HAP-1 (cell line): ENCODE measurements at regions not wholly inside any gene's neighbourhood (a gene's known extent, or its start where the extent isn't known, plus 50 kb on each side); places are given as distances from the start of the nearest gene placed in this dataset.
"Not testable (repeated sequence)": the region's sequence is repeated elsewhere in the genome, so short reads cannot be mapped to it uniquely, and the experiment has no call there.

Experiments used
- DNase-seq, 2 experiments: peaks; one replicate each; pipeline ENCODE4 v3.0.0-alpha.2; 2016 to 2020; ENCODE audit warnings: low spot score in 2 of 2
- H3K27me3 ChIP-seq: fragments of 250-450 bp; sonication (Bioruptor Pico); 2 replicates; pipeline ENCODE4 v1.5.1; 2020; ENCODE audit warnings: low read depth, mild to moderate bottlenecking, moderate library complexity
- H3K36me3 ChIP-seq: fragments of 250-450 bp; sonication (Bioruptor Pico); replicated peaks from 2 replicates; pipeline ENCODE4 v1.5.1; 2020; ENCODE audit warnings: mild to moderate bottlenecking
- H3K4me1 ChIP-seq: fragments of 250-450 bp; sonication (Bioruptor Pico); 2 replicates; pipeline ENCODE4 v1.5.1; 2020; ENCODE audit warnings: mild to moderate bottlenecking
- H3K4me3 ChIP-seq: fragments of 250-450 bp; sonication (Bioruptor Pico); 2 replicates; pipeline ENCODE4 v1.5.1; 2020; ENCODE audit warnings: mild to moderate bottlenecking, moderate library complexity
- H3K9me3 ChIP-seq: fragments of 250-450 bp; sonication (Bioruptor Pico); 2 replicates; pipeline ENCODE4 v1.5.1; 2020; ENCODE audit warnings: mild to moderate bottlenecking, moderate library complexity
- in situ Hi-C: fragments of 300-500 bp; cut with MboI; formaldehyde crosslinking; loops from 3 replicates; pipeline ENCODE4 v1.14.3; 2020; ENCODE audit warnings: low sequenced_read_pairs, inconsistent platforms, mixed read lengths

DNA sequence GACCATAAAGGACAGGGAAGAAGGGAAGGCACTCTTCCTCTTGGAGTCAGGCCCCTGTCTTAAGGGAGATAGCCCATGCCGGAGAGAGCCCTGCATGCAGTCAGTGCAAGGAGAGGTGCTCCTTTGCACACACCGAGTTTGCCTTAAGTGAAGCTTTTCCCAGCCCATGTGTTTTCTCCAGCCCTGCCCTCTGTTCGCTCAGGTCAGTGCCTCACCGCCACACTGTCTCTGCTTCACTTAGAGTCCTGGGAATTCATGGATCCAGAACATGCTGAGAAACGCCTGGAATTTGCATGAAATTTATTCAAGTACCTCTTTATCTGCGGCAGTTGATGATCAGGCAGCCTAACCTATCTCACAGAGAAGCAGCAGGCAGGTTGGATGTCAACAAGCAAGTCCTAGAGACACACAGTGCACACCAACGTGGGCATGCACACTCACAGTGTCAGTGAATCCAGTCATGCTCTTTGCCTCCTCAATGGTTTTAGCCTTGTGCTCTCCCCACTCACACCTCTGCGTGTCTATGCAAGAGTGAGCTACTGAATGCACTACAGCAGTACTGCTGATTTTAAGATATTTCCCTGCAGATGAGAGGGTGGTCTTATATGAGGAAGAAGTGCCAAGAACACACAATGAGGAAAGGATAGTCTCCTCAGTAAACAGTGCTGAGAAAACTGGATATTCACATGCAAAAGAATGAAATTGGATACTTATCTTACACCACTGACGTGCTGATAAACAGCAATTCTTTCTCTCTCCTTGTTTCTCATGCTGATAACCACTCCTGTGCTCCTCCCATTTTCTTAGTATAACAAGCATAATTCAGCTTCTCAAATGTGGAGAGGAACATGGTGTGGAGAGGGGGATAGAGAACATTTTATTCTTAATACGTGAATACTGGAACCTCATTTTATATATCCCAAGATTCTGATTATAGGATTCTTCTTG lies 295.1 kb upstream of the CDYL start:
- no peak overlapping the region for H3K4me3 ChIP-seq
- H3K9me3 ChIP-seq: no peaks in the 10 kb centered on the region
- in situ Hi-C loops: no loop called here
- H3K36me3 ChIP-seq: no peaks in the 10 kb centered on the region
- no peaks in the 10 kb centered on the region for H3K4me1 ChIP-seq
- H3K27me3 ChIP-seq: no peaks in the 10 kb centered on the region; the same call in 1 of the 2 replicates
- no peak for DNase-seq

DNA sequence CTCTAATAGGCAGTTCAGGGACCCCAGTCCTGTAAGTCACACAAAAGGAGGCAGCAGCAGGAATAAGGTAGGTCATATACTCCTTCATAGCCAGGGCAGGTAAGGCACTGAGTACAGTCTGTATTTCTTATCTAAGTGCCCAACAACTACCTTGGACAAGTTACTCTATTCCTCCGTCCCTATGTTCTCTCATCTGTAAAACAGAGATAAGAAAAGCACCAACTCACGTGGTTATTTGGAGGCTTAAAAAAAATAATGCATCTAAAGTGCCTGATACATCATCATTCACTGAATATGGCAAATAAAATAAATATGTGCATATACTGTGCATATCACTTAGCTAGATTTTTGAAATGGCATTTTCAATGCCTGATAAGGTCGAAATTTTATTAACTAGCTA lies 298.1 kb upstream of the CDYL start:
- Histone ChIP-seq H3K36me3 (no peaks in the 10 kb centered on the region), H3K27me3 (no peaks in the 10 kb centered on the region; the same call in 1 of the 2 replicates), H3K4me3 (no peak overlapping the region), H3K4me1 (no peaks in the 10 kb centered on the region), H3K9me3 (no peaks in the 10 kb centered on the region)
- in situ Hi-C loops: no loop called here
- no peak for DNase-seq

DNA sequence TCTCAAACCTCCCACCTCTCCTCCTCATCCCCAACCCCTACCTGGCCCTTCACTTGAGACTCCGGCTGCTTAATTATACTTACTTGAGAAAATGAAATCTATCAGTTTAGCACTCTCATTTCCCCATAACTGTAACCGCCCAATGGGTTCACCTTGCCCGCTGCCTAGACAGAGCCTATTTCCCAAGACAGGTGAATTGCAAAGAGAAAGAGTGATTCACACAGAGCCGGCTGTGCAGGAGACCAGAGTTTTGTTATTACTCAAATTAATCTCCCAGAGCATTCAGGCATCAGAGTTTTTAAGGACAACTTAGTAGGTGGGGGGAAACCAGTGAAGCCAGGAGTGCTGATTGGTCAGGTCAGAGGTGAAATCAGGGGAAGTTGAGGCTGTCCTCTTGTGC lies 301.4 kb upstream of the CDYL start:
- H3K36me3 ChIP-seq: no peaks in the 10 kb centered on the region
- no peaks in the 10 kb centered on the region for H3K9me3 ChIP-seq
- no peaks in the 10 kb centered on the region for H3K4me1 ChIP-seq
- DNase-seq: no peak
- in situ Hi-C loops: no loop called here
- no peaks in the 10 kb centered on the region; the same call in 1 of the 2 replicates for H3K27me3 ChIP-seq
- no peak overlapping the region for H3K4me3 ChIP-seq

DNA sequence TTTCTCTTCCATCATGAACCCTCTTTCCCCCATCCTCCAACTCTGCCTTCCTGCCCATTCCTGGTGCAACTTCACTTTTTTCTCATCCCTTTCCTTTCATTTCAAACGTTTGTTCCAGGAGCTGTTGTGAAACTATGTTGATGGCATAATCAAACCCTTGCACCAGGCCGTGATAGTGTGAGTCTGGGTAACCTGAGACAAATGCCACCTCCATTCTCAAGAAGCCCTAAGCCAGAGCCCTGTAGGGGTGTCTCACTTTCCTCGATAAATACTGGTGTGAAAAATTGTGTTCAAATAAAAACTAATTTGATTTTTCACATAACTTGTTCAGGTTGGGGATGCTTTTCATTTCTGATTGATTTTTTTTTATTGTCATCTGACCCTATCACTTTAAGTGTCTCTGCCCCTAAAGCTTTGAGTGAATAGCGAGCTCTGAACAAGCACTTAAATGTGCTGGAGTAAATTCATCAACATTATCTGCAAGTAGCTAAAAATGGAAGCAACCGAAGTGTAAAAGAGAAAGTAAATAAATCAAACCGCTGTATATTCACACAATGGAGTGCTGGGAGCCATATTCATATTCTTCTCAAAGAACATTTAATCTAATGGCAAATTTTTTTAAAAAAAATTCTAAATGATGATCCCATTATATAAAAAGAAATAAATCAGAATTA lies 303.1 kb upstream of the CDYL start:
- H3K9me3 ChIP-seq: no peaks in the 10 kb centered on the region
- in situ Hi-C loops: no loop called here
- H3K27me3 ChIP-seq: no peaks in the 10 kb centered on the region
- H3K4me3 ChIP-seq: no peak overlapping the region
- no peaks in the 10 kb centered on the region for H3K36me3 ChIP-seq
- H3K4me1 ChIP-seq: no peaks in the 10 kb centered on the region
- no peak for DNase-seq

DNA sequence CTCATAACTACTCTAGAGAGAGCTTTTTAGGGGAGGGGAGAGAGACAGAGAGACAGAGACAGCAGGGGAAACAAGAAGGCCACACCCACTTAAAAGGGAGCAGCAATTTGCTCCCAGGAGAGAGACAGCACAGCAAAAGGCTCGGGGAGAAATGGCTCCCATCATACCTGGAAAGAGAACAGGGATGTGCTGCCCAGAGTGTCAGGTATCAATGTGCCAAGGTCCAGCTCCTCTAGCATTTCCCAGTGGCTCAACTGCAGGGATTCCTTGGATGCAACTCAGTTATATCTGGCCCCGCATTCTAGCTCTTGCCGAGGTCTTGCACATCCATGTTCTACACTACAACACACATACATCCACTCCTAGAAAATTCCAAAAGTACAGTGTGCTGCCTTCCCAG lies 304.0 kb upstream of the CDYL start:
- no peaks in the 10 kb centered on the region for H3K36me3 ChIP-seq
- H3K27me3 ChIP-seq: no peaks in the 10 kb centered on the region
- DNase-seq: no peak
- no peak overlapping the region for H3K4me3 ChIP-seq
- in situ Hi-C loops: no loop called here
- H3K4me1 ChIP-seq: no peaks in the 10 kb centered on the region
- H3K9me3 ChIP-seq: no peaks in the 10 kb centered on the region

DNA sequence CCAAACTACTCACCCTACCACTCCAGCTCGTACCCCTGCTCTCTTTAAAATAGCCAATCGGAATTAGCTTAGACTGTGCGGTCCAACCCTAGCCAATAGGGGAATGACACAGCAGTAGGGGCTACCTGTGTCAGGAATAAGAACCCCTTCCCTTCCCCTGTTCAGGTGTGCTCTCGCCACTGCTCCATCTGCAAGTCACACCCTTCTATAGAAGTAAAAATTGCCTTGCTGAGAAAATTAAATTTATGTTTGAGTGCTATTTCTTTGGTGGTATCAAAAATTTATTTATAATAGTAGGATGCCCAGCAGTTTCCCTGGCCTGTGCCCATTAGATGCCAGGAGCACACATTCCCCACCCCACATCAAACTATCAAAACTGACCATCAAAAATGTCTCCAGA lies 304.7 kb upstream of the CDYL start:
- H3K9me3 ChIP-seq, in situ Hi-C loops, DNase-seq, H3K4me1 ChIP-seq, H3K4me3 ChIP-seq, H3K36me3 ChIP-seq, H3K27me3 ChIP-seq: not testable (repeated sequence)

DNA sequence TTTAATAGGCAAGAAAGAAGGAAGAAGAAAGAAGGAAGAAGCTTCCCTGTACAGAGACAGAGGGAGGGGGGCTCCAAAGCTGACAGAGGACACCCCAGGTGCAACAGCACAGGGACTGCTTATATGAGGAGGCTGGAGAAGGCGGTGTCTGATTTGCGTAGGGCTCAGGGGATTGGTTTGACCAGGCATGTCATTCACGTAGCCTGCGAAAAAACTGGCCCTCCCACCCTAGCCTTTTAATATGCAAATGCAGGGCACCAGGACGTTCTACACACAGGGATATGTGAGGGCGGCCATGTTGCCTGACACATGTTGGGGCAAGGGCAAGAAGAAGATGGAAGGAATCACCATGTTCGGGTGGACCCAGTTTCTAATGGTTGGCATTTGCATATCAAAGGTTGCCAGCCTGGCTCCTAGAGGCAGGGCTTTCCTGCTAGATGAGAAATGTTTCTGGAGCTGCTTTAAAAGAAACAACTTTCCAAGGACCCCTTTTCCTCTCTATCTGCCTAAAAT lies 305.4 kb upstream of the CDYL start:
- no peak for DNase-seq
- no peaks in the 10 kb centered on the region for H3K36me3 ChIP-seq
- in situ Hi-C loops: no loop called here
- H3K9me3 ChIP-seq: no peaks in the 10 kb centered on the region
- no peak overlapping the region for H3K4me3 ChIP-seq
- H3K4me1 ChIP-seq: no peaks in the 10 kb centered on the region
- no peaks in the 10 kb centered on the region for H3K27me3 ChIP-seq

DNA sequence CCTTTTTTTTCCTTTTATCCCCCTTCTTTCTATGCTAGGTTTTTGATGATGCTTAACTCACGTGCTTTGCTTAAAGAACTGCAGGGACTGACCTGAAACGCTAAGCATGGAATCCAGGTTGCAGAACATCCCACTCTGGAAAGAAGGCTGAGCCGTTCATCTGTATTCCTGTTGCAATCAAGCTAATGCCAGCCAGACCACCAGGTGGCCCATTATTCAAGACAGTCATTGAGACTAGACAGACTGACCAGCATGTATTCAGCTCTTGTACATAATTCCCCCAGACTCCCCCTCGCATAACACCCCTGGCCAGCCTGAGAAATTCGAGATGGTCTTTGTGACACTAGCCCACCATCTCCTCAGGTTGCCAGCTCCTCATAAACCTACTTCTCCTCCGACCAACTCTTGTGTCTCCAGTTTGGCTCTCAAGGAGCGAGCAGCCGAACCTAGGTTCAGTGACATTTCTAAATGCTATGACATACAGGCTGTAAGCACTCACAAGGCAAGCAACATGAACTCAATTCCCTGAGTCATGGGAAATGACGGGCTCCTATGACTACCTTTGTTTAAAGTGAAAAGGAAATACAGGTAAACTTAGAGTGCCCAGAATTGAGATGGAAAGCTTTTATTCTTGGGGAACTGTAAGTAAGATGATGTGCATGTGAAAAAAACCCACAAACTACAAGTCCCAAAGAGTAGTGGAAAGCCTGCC lies 309.3 kb upstream of the CDYL start:
- in situ Hi-C loops: no loop called here
- H3K9me3 ChIP-seq: no peaks in the 10 kb centered on the region
- no peak for DNase-seq
- H3K4me3 ChIP-seq: no peak overlapping the region
- H3K36me3 ChIP-seq: no peaks in the 10 kb centered on the region
- H3K27me3 ChIP-seq: no peaks in the 10 kb centered on the region
- H3K4me1 ChIP-seq: no peaks in the 10 kb centered on the region

DNA sequence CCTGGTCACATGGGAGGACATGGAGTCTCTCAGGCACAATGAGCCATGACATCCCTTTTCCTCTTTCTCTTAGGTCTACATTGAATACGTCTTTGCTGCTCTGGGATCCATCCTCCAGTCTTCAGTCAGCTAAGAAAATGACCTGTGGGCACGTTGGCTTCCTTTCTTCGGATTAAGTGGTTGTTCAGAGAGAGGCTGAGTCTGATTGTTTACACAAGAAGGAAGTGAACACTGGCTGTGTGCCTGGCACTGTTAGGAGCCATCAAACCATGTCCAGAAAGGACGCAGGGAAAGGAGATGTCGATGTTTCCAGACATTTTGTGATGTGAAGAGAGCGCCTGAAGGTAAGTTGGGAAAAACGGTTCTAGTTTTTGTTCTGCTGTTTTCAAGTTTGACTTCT lies 309.9 kb upstream of the CDYL start:
- H3K4me1 ChIP-seq: no peaks in the 10 kb centered on the region
- no peaks in the 10 kb centered on the region for H3K27me3 ChIP-seq
- H3K9me3 ChIP-seq: no peaks in the 10 kb centered on the region
- no peak for DNase-seq
- H3K36me3 ChIP-seq: no peaks in the 10 kb centered on the region
- H3K4me3 ChIP-seq: no peak overlapping the region
- in situ Hi-C loops: no loop called here

DNA sequence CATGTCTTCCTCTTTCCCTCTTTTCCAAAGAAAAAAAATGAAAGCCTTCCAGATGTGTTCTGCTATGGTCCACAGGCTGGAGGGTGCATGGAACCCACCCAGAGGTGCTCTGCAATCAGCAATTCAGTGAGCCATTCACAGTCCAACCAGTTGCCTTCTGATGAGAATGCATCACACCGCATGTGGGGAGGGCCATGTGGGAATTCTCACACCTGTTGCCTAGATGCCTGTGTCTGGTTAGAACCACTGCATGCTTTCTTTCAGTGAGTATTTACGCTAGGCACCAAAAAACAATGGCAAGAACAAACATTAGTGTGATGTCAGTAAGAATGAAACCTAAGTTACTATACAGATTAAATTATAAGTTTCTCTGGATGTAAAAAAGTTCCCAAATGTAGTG lies 311.6 kb upstream of the CDYL start:
- Histone ChIP-seq H3K4me3 (no peak overlapping the region), H3K27me3 (no peaks in the 10 kb centered on the region), H3K9me3 (no peaks in the 10 kb centered on the region), H3K36me3 (no peaks in the 10 kb centered on the region), H3K4me1 (no peaks in the 10 kb centered on the region)
- in situ Hi-C loops: no loop called here
- no peak for DNase-seq

DNA sequence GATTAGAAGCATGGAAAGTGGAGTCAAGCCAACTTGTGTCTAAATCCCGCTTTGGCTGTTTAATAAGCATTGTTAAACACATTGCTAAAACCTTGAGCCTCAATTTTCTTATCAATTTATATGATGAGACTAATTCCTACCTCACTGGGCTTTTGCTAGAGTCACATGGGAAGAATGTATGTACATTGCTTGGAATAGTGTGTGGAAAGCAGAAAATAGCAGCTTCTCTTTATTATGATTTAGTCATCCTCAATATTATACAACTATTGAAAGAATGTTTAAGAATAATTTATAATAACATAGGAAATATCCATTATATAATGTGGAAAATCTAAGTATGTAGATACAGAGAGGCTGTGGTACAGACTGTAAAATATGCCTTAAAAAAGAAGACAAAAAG lies 313.0 kb upstream of the CDYL start:
- H3K4me3 ChIP-seq: no peak overlapping the region
- no peak for DNase-seq
- no peaks in the 10 kb centered on the region for H3K4me1 ChIP-seq
- no peaks in the 10 kb centered on the region for H3K36me3 ChIP-seq
- in situ Hi-C loops: no loop called here
- H3K27me3 ChIP-seq: no peaks in the 10 kb centered on the region
- H3K9me3 ChIP-seq: no peaks in the 10 kb centered on the region

DNA sequence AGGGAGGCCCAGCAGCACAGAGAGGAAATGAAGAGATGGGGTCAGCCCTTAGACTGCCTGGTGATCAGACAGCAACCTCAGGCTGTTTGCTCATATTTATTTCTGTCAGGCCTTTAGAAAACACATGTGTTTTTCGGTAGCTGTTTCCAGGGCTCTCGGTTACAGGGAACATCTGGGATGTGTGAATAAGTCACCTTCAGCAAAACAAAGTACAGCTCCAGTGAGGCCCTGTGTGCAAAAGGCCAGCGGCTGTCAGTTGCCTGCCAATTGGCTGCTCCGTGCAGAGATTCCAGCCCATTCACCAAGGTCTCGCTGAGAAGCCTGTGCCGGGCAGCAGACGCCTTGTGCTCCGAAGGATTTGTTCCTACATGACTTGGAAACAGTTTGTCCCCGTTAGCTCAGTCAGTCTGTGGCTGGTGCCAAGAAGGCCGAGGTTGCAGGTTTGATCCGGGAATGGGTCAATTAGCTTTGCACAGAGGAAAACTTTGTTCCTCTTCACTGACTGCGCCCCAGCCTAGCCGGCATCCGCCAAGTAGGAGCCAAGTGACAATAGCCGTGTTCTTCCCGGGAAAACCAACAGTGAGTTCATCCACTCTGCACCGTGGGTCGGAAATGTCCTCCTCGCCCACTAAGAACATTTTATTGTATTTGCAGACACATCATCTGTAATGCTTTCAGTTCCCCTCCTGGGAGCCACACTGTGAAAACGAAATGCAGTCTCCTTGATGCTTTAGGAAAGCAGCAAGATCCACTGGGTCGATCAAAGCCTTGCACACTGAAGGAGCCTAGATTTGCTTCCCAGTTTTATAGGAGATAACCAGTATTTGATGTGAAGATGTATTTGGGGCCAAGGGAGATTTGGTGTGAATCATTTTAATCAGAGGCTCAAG lies 315.4 kb upstream of the CDYL start:
- DNase-seq: no peak

DNA sequence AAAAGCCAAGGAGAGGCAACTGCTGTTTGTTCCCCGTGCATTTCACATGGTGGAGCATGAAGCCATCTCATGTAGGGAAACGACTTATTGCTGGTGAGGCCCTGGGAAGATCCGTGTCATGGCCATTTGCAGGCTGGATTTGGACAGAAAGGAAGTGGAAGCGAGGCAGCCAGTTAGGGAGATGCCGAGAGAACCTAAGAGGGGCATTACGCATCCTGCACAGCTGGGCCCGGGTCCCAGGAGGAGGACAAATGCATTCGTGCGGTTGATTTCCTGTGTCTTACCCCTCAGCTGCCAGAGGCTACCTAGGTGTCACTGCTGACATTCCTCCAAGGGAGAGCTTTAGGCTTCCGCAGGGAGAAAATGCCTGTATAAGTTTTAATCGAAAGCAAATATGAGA lies 316.2 kb upstream of the CDYL start:
- no peak for DNase-seq
- Histone ChIP-seq H3K36me3 (no peaks in the 10 kb centered on the region), H3K4me3 (no peak overlapping the region), H3K27me3 (no peaks in the 10 kb centered on the region), H3K4me1 (no peaks in the 10 kb centered on the region), H3K9me3 (no peaks in the 10 kb centered on the region)
- in situ Hi-C loops: no loop called here

More for the DNA sequence above, 315.4 kb upstream of the CDYL start:
- H3K4me3 ChIP-seq: no peak overlapping the region
- H3K36me3 ChIP-seq: no peaks in the 10 kb centered on the region
- H3K9me3 ChIP-seq: no peaks in the 10 kb centered on the region
- in situ Hi-C loops: no loop called here
- H3K27me3 ChIP-seq: no peaks in the 10 kb centered on the region
- no peaks in the 10 kb centered on the region for H3K4me1 ChIP-seq
